Right lobe of liver (tissue), 6 donors: ENCODE measurements at regions not wholly inside any gene's neighbourhood (a gene's known extent, or its start where the extent isn't known, plus 50 kb on each side); places are given as distances from the start of the nearest gene placed in this dataset.

Experiments used
- ATAC-seq, 4 donors: fragments of 200-7000 bp; cut with Tn5 transposase; one replicate each; pipeline ENCODE4 v1.9.1; 2020; ENCODE audit warnings: mild to moderate bottlenecking in 4 of 4, moderate library complexity in 4 of 4
- DNase-seq, 3 donors: peaks; one replicate each; pipeline ENCODE4 v3.0.0-alpha.2; 2020
- H3K27ac ChIP-seq, 3 donors: fragments of 200-600 bp; one replicate each; pipeline ENCODE4 v1.8.0; 2022
- H3K27me3 ChIP-seq, 2 donors: fragments of 200-600 bp; one replicate each; pipeline ENCODE4 v1.8.0; 2022
- H3K36me3 ChIP-seq, 4 donors: fragments of 200-600 bp; sonication (generic) in 1 of 4; one replicate each; pipeline versions ENCODE4 v1.5.1 to v1.8.0; 2017 to 2022; ENCODE audit warnings: control low read depth in 1 of 4
- H3K4me1 ChIP-seq, 4 donors: fragments of 200-600 bp; sonication (generic) in 1 of 4; one replicate each; pipeline versions ENCODE4 v1.5.1 to v1.8.0; 2017 to 2022; ENCODE audit warnings: control low read depth in 1 of 4
- H3K4me3 ChIP-seq, 3 donors: fragments of 200-600 bp; one replicate each; pipeline ENCODE4 v1.8.0; 2022
- H3K9me3 ChIP-seq, 4 donors: fragments of 200-600 bp; sonication (generic) in 1 of 4; one replicate each; pipeline versions ENCODE4 v1.5.1 to v1.8.0; 2017 to 2022; ENCODE audit warnings: control low read depth in 1 of 4
- CTCF ChIP-seq, 4 donors: fragments of 200-600 bp in 3 of 4; fragments of 450-650 bp in 1 of 4; IDR thresholded peaks; one replicate each; pipeline versions ENCODE4 v1.5.1 to v1.8.0; 2016 to 2022; ENCODE audit warnings: antibody characterized with exemption in 4 of 4, mild to moderate bottlenecking in 2 of 4
- POLR2A ChIP-seq: fragments of 450-650 bp; IDR thresholded peaks from one replicate; pipeline ENCODE4 v1.6.1; 2017; ENCODE audit warnings: antibody characterized with exemption, mild to moderate bottlenecking
- WGBS: methylation state at CpG from one replicate; pipeline ENCODE4 v1.1.6; 2018; ENCODE audit warnings: low coverage, low lambda C conversion rate; ENCODE audit not compliant: insufficient coverage; ENCODE audit errors: missing lambda C conversion rate; 5-methylcytosine and 5-hydroxymethylcytosine counted together
- intact Hi-C, 2 donors: fragments of 100-400 bp; cut with DNase I; formaldehyde crosslinking; loops; one replicate each; pipeline versions ENCODE4 v1.11.2 to v1.14.1; 2022
- donor health status: DM: no; HTN: yes; CAD: no.
- donor health status: DM: no; HTN: no; CAD: no.
- donor health status: DM: no; HTN: no; CAD: no.
- donor health status: DM: no; HTN: yes; CAD: no.
- donor health status: DM: no; HTN: yes; CAD: no.

- 75% methylated on average over 3 of the region's 7 CpGs for whole genome bisulfite sequencing
- no peaks in the 10 kb centered on the region for H3K36me3 ChIP-seq
- DNase-seq (no peak), ATAC-seq (no peak)
- intact Hi-C loops, result no loop called here
- H3K4me1 ChIP-seq, result peaks cover 0 to 14% (median 0%) of the 10 kb centered on the region in 4 donors
- H3K27ac ChIP-seq, result no peak overlapping the region
- H3K9me3 ChIP-seq, result no peaks in the 10 kb centered on the region
- TF ChIP-seq POLR2A (no peak), CTCF (IDR thresholded peaks at IDR 0.05) (no peak)
- H3K27me3 ChIP-seq, result no peaks in the 10 kb centered on the region
- no peak overlapping the region for H3K4me3 ChIP-seq
These were observed 71.6 kb upstream of the TARDBP start for GRCh38 chr1:10940838-10941237.

GRCh38 chr1:10941891-10942541 lies 70.4 kb upstream of the TARDBP start:
- peak; percentile 40 to 67 (median 62) for ATAC-seq
- peak in 2 of 3 donors; percentile 50 to 66 for DNase-seq

GRCh38 chr1:10942542-10942912 lies 69.9 kb upstream of the TARDBP start:
- DNase-seq, result no peak
- H3K36me3 ChIP-seq, result no peaks in the 10 kb centered on the region
- H3K9me3 ChIP-seq, result no peaks in the 10 kb centered on the region
- TF ChIP-seq CTCF (IDR thresholded peaks at IDR 0.05) (no peak), POLR2A (no peak)
- no peaks in the 10 kb centered on the region for H3K27me3 ChIP-seq
- no peak overlapping the region for H3K27ac ChIP-seq
- peaks cover 0 to 14% (median 0%) of the 10 kb centered on the region in 4 donors for H3K4me1 ChIP-seq
- H3K4me3 ChIP-seq, result no peak overlapping the region
- intact Hi-C loops, result no loop called here
- ATAC-seq, result no peak
- WGBS, result 79% methylated on average over 5 of the region's 6 CpGs

More at GRCh38 chr1:10941891-10942541, 70.4 kb upstream of the TARDBP start:
- Histone ChIP-seq H3K9me3 (no peaks in the 10 kb centered on the region), H3K36me3 (no peaks in the 10 kb centered on the region), H3K4me3 (no peak overlapping the region), H3K27me3 (no peaks in the 10 kb centered on the region), H3K27ac (no peak overlapping the region), H3K4me1 (peaks cover 0 to 14% (median 0%) of the 10 kb centered on the region in 4 donors)
- intact Hi-C loops, result no loop called here
- TF ChIP-seq POLR2A (no peak), CTCF (IDR thresholded peaks at IDR 0.05) (peak; percentile 74 to 89 (median 83))
- 12% methylated on average over 4 of the region's 21 CpGs for WGBS

- Histone ChIP-seq H3K36me3 (no peaks in the 10 kb centered on the region), H3K9me3 (no peaks in the 10 kb centered on the region), H3K27ac (no peak overlapping the region), H3K4me3 (no peak overlapping the region), H3K27me3 (no peaks in the 10 kb centered on the region), H3K4me1 (peaks cover 0 to 14% (median 0%) of the 10 kb centered on the region in 4 donors)
- no peak for TF ChIP-seq CTCF (IDR thresholded peaks at IDR 0.05)
- no peak for TF ChIP-seq POLR2A
- no peak for DNase-seq
- ATAC-seq, result no peak
- 50% methylated on average over 1 of the region's 7 CpGs for WGBS
- intact Hi-C loops, result no loop called here
These were observed 69.4 kb upstream of the TARDBP start for GRCh38 chr1:10943041-10943440.
